Islet precursor cell (in vitro differentiated cells): ENCODE measurements at regions not wholly inside any gene's neighbourhood (a gene's known extent, or its start where the extent isn't known, plus 50 kb on each side); places are given as distances from the start of the nearest gene placed in this dataset.

ENCODE experiments used
- DNase-seq: peaks from one replicate; pipeline ENCODE4 v3.0.0-alpha.2; 2018

DNA sequence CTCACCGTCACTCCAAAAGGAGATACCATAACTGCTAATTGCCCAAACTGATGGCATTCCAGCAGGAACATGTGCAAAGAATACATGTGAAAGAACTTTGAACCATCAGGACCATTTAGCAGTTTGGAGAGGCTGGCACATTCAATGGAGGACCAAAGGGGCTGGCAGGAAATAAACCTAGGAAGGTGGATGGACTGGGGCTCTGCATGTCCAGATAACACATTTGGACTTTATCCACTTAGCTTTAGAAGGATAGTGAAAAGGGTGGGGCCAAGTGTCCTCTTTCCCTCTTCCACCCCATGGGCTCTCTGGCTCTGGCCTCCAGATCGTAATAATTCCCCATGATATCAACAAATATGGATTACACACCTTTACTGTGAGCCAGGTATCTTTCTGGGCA, 58.8 kb upstream of the CALM2 start:
- DNase-seq, result no peak

DNA sequence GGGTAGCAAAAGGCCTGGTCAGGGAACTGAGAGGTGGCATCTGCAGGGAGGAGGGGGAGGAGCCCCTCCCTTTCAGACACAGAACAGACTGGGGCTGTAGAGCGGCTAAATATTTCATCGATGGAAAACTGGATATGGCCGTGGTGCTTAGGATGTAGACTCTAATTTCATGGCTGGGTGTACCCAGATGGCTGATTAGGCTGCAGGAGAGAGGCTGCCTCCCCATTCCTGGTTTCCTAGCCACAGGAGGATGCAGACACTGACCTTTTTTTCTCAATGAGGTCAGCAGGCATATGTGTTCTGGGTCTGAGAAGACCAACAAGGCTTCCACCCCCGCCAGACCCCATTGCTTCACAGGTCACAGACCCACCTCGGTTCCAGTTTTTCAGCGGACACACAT, 58.1 kb upstream of the CALM2 start:
- no peak for DNase-seq

DNA sequence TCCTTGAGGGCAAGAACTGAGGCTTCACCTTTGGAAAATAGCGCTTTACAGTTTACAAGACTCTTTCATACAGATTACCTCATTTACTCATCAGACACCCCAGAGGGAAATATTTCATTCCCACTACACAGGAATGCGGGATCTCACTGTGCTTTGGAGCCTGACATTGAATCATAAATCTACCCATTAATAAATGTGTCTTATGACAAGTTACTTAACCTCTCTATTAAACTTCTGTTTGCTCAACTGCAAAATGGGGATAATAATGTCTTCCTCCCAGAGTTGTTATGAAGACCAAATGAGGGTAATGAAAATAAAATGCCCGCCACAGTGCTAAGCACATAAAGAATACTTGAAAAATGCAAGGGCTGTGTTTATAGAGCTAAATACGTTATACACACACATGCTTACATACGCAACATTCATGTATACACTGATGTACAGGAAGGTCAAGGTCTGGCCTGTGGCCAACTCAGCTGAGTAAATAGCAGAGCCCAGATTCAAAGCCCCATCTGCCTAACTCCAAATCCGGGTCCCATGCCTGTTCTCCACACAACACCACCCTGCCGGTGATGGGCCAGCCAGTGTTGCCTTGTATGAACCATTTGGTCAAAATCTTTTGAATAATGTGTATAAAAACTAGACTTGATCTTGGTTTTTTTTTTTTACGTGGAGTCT, 56.6 kb upstream of the CALM2 start:
- DNase-seq, result no peak

DNA sequence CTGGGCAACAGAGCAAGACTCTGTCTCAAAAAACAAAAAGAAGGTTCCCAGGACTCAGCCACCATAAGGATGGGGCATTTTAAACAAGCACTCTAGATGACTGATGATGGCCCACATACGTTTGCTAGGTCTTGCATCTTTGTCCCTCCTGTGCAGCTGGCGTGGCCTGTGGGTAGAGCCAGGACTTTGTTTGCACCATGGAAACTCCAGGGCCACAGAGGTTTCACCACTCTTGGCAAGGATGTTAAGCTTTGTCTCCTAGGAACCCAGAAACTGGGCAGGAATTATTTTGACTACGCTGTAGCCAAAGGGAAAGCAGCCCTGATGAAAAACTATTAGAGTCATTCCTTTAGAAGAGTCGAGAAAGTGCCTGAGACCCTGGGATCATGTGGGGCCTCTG, 54.1 kb upstream of the CALM2 start:
- DNase-seq, result no peak

DNA sequence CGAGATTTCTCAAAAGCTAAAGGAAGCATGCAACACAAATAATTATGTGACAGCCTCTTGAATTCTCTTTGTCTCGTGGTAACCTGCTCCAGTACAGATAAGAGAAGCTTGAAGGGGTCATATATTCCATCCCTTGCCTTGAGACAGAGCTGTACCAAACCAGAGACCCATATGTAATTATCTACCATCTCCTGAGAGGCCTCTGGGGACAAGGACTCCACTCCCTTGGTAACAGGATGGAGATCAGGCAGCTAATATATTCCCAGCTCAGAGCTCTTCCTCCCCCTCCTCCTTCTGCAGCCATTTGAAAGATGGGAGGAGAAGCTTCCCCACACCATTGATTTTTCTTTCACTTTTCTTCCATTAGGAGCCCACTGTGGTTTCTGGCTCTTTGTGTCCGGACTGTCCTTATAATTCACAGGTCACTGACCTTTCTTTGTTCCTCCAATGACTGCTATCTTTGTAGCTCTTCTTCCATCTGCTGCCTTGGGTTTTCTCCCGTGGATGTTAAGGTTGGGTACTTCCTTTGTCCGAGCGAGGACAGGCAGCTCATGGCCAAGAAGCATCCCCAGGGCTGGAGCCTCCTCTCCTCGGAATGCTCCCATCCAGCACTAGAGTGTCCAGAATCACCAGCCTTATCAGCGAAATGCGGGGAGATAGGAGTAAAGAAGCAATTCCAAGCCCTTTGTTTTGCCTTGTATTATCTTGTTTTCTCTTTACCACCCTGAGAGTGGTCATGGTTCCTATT, 51.4 kb upstream of the CALM2 start:
- DNase-seq, result peak; percentile 75

DNA sequence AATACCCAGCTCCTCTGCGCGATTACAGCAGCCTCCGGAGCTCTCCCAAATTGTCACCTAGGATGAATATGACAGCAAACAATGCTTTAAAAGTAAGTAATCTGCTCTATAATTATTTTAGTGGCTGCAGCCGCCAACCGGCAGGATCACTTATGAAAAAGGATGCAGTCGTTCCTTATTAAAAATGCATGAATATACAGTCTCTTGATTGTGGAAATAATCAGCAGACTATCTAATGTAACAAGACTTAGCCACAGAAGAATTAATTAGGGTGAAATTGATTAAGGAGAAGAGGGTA, 50.6 kb upstream of the CALM2 start:
- no peak for DNase-seq

DNA sequence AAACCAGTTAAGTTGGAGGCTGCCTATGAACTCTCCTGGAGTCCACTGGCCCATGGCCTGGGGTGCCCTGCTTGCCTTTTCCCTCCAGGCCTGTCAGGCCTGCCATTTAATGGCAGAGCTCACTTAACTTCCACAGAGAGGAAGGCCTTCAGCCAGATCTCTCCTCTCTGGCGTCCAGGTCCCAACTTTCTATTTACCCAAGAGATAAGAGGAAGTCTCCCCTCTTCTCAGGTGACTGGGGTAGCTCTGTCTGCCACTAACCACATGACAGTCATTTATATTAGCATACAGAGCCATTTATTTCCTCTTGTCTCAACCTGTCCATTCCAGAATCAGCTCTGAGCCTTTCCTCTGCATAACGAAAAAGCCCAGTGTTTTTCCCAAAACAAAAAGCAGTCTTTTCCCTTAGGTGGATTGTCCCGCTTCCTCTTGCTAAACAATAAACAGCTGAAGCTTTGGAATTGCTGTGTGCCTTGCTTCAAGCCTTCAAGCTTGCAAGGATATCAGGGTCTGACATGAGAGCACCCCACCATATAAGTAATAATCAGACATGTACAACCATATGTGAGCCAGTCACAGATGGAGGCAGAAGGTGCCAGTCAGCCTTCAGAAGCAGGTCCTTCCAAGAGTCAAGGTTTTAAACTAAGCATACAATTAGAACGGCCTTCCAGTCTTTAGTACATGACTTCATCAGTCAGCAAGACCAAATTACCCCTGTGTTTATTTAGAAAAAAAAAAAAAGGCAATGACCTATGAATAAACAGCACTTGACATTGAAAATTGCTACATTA, 50.0 kb upstream of the CALM2 start:
- peak; percentile 74 for DNase-seq
